Activated CD4-positive, alpha-beta T cell treated with anti-CD3 and anti-CD28 coated beads for 36 hours (primary cell): ENCODE measurements at regions not wholly inside any gene's neighbourhood (a gene's known extent, or its start where the extent isn't known, plus 50 kb on each side); places are given as distances from the start of the nearest gene placed in this dataset.

Source experiments
- ATAC-seq: fragments of 200-7000 bp; cut with Tn5 transposase; one replicate; pipeline ENCODE4 v1.10.0; 2021; ENCODE audit warnings: mild to moderate bottlenecking, moderate library complexity
- CTCF ChIA-PET: fragments of 350-600 bp; sonication (Branson Sonifier 250); formaldehyde crosslinking; loops from one replicate; lab custom pipeline; 2021; ENCODE audit warnings: antibody characterized with exemption; lab: Charles Lee
- POLR2A ChIA-PET: fragments of 350-600 bp; sonication (Branson Sonifier 250); formaldehyde crosslinking; loops from one replicate; lab custom pipeline; 2021; ENCODE audit warnings: antibody characterized with exemption, inconsistent platforms; lab: Charles Lee
- DNase-seq: peaks from one replicate; pipeline ENCODE4 v3.0.0-alpha.2; 2020
- H3K27ac Mint-ChIP-seq: one replicate; pipeline ENCODE4 v1.8.0; 2021; ENCODE audit warnings: mixed read lengths
- H3K27me3 Mint-ChIP-seq: one replicate; pipeline ENCODE4 v1.8.0; 2021; ENCODE audit warnings: mixed read lengths
- H3K36me3 Mint-ChIP-seq: one replicate; pipeline ENCODE4 v1.8.0; 2021; ENCODE audit warnings: low read depth, mixed read lengths
- H3K4me1 Mint-ChIP-seq: one replicate; pipeline ENCODE4 v1.8.0; 2021; ENCODE audit warnings: mixed read lengths
- H3K4me3 Mint-ChIP-seq: one replicate; pipeline ENCODE4 v1.8.0; 2021; ENCODE audit warnings: mild to moderate bottlenecking, moderate library complexity, mixed read lengths
- H3K9me3 Mint-ChIP-seq: one replicate; pipeline ENCODE4 v1.8.0; 2021; ENCODE audit warnings: low read depth, mixed read lengths
- intact Hi-C, 2 experiments: fragments of 100-400 bp; cut with DNase I in 1 of 2; cut with micrococcal nuclease in 1 of 2; formaldehyde crosslinking; loops; one replicate each; pipeline versions ENCODE4 v1.14.2 to v1.15.1; 2022 to 2024; cut with DNase I, micrococcal nuclease

DNA sequence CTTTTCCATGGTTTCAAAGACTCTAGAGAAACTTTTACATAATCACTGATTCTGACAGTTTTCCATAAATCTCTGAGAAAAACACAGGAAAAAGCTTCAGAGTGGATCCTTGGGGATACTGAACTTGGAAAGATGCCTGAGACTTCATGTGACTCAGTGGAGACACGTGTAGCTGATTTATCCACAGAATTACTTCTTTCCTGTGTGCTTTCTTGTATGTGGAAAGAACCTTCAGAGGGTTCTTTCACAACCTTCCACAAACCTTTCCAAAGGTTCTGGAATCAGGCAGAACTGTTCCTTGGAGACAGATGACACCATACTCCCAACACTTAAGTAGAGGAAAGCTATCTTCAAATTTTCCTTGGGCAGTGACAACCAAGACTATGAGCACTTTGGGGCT lies 207.2 kb downstream of the RND3 start:
- no peak overlapping the region for H3K4me3 Mint-ChIP-seq
- ChIA-PET CTCF (interaction anchor here (0.6 kb wide), 1 partner anchor 474 kb away, joined by 4 read pairs; no protein-coding TSS in a partner anchor), POLR2A (no interaction called here)
- H3K27me3 Mint-ChIP-seq, result no peaks in the 10 kb centered on the region
- no peak overlapping the region for H3K27ac Mint-ChIP-seq
- ATAC-seq, result no peak
- no peaks in the 10 kb centered on the region for H3K4me1 Mint-ChIP-seq
- H3K9me3 Mint-ChIP-seq, result peaks cover 4% of the 10 kb centered on the region
- no peaks in the 10 kb centered on the region for H3K36me3 Mint-ChIP-seq
- intact Hi-C loops, result no loop called here
- no peak for DNase-seq

DNA sequence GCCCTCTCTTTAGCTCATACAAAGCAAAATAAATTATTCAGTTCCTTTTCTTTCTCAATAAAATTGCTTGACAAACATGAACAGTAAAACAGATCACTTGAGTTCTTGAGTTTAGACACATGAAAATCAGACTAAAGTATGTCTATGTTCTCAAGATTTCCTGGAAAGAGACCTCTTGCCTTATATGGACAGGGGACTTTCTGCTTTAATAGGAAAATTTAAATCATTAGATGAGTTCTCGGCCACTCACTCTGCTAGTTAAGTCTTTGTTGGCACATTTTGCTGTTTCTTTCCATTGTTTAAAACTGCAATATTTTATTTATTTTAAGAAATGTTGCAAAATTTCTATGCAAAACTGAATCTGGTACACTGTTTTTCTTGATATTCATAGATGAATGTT lies 207.8 kb downstream of the RND3 start:
- ATAC-seq (no peak), DNase-seq (no peak)
- Mint-ChIP-seq H3K4me1 (no peaks in the 10 kb centered on the region), H3K4me3 (no peak overlapping the region), H3K9me3 (peaks cover 4% of the 10 kb centered on the region), H3K36me3 (no peaks in the 10 kb centered on the region), H3K27me3 (no peaks in the 10 kb centered on the region), H3K27ac (no peak overlapping the region)
- ChIA-PET POLR2A (no interaction called here), CTCF (no interaction called here)
- intact Hi-C loops, result no loop called here

GRCh38 chr2:150276737-150277136 lies 210.7 kb downstream of the RND3 start:
- Mint-ChIP-seq H3K27ac (no peak overlapping the region), H3K27me3 (no peaks in the 10 kb centered on the region), H3K4me3 (no peak overlapping the region), H3K4me1 (no peaks in the 10 kb centered on the region), H3K9me3 (peaks cover 4% of the 10 kb centered on the region), H3K36me3 (no peaks in the 10 kb centered on the region)
- DNase-seq, result no peak
- intact Hi-C loops, result no loop called here
- ATAC-seq, result no peak
- CTCF ChIA-PET, result no interaction called here
- POLR2A ChIA-PET, result no interaction called here

DNA sequence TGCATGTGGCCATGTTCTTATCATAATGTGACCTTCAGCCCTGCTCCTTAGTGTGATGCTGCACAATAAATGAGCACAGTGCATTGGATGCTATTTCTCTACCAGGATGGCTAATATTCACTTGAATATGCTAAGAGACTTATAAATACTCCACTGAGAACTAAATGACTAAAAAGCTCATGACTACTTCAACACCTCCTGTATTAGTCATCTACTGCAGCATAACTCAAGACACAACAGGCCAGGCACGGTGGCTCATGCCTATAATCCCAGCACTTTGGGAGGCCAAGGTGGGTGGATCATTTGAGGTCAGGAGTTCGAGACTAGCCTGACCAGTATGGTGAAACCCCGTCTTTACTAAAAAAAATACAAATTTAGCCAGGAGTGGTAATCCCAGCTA lies 213.4 kb downstream of the RND3 start:
- H3K27ac Mint-ChIP-seq, result no peak overlapping the region
- CTCF ChIA-PET, result no interaction called here
- peaks cover 4% of the 10 kb centered on the region for H3K9me3 Mint-ChIP-seq

DNA sequence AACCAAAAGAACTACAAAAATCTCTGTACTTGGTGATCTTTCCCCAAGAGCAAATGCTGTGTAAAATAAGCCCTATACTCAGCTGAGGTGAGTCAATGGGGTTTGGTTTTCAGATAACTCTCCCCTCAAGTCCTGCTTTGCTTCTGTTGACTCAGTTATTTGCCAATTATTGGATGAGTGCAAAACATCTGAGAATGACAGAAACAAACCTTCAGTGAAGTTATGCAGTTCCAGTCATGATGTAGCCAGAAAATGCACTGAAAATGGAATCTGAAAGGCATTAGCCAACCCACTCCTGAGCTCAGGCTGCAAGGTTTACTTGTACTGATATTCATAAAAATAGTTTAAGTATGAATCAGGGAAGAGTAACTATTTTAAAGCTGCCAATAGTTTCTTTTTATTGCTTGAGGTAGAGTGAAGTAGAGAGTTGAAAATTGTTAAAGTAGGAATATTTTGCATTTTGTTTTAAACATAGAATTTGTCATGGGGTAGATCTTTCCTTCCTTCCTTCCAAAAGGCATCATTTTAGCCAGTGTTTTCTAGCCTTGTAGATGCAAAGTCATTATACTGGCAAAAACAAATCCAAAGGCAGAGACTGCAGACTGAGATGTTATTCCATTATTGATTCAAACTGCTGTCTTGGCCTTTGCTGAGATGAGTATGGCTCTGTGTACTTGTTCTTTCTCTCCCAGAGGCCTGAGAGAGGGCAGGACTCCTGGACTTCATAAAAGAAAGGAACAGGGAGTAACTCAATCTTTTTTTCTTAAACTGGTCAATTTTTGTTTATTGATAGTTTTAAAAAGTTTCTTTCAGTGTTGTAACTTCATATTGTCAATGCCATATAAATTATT lies 215.3 kb downstream of the RND3 start:
- no peak for DNase-seq
- no peaks in the 10 kb centered on the region for H3K4me1 Mint-ChIP-seq
- ATAC-seq, result no peak
- H3K27ac Mint-ChIP-seq, result no peak overlapping the region
- ChIA-PET CTCF (no interaction called here), POLR2A (no interaction called here)
- intact Hi-C loops, result no loop called here
- no peaks in the 10 kb centered on the region for H3K27me3 Mint-ChIP-seq
- no peak overlapping the region for H3K4me3 Mint-ChIP-seq
- peaks cover 1% of the 10 kb centered on the region for H3K9me3 Mint-ChIP-seq
- H3K36me3 Mint-ChIP-seq, result no peaks in the 10 kb centered on the region

More for the DNA sequence above, 213.4 kb downstream of the RND3 start:
- ATAC-seq (no peak), DNase-seq (no peak)
- Mint-ChIP-seq H3K27me3 (no peaks in the 10 kb centered on the region), H3K36me3 (no peaks in the 10 kb centered on the region), H3K4me3 (no peak overlapping the region), H3K4me1 (no peaks in the 10 kb centered on the region)
- POLR2A ChIA-PET, result no interaction called here
- intact Hi-C loops, result no loop called here

DNA sequence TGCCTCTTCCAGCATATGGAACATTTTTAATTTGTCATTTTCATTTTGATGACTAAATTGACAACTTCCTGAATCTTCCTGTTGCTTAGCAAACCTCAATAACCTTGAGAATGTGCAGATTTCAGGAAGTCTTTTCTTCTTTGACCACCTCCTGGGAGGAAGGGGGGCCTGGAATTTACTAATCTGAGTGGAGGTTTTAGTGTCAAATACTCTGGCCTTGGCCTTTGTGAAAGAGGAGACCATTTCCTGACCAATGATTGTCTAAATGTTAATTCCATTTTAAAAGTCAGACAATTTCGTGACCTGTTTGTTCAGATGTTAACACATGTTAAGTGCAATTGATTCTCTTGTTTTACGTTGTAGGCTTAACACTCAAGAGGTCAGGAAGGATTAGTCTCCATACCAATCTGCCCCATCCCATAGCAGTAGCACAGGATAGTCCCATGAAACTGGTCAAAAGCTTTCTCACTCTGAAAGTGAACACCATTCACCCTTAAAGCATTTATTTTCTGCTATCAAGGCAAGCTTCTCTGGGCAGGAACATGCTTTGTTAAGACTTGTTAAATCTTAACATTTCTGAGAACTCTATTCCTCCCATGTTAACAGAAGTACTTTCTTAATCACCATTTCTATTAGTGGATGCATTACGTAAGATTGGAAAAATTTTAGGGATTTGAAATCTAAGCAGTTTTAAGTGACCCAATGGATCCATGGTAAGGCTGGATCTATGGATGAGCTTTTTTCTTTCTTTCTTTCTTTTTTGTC lies 219.6 kb downstream of the RND3 start:
- ChIA-PET POLR2A (no interaction called here), CTCF (no interaction called here)
- H3K36me3 Mint-ChIP-seq, result no peaks in the 10 kb centered on the region
- intact Hi-C loops, result no loop called here
- no peaks in the 10 kb centered on the region for H3K9me3 Mint-ChIP-seq
- no peak for ATAC-seq
- no peak overlapping the region for H3K27ac Mint-ChIP-seq
- no peak overlapping the region for H3K4me3 Mint-ChIP-seq
- DNase-seq, result no peak
- H3K4me1 Mint-ChIP-seq, result no peaks in the 10 kb centered on the region
- no peaks in the 10 kb centered on the region for H3K27me3 Mint-ChIP-seq

GRCh38 chr2:150266931-150267330 lies 220.5 kb downstream of the RND3 start:
- DNase-seq (no peak), ATAC-seq (no peak)
- ChIA-PET CTCF (no interaction called here), POLR2A (no interaction called here)
- Mint-ChIP-seq H3K9me3 (no peaks in the 10 kb centered on the region), H3K4me3 (no peak overlapping the region), H3K27me3 (no peaks in the 10 kb centered on the region), H3K27ac (no peak overlapping the region), H3K4me1 (no peaks in the 10 kb centered on the region), H3K36me3 (no peaks in the 10 kb centered on the region)
- intact Hi-C loops, result no loop called here

- no peaks in the 10 kb centered on the region for H3K4me1 Mint-ChIP-seq
- intact Hi-C loops, result no loop called here
- DNase-seq (no peak), ATAC-seq (no peak)
- ChIA-PET CTCF (no interaction called here), POLR2A (no interaction called here)
- no peaks in the 10 kb centered on the region for H3K9me3 Mint-ChIP-seq
- no peaks in the 10 kb centered on the region for H3K27me3 Mint-ChIP-seq
- no peak overlapping the region for H3K4me3 Mint-ChIP-seq
- no peak overlapping the region for H3K27ac Mint-ChIP-seq
- no peaks in the 10 kb centered on the region for H3K36me3 Mint-ChIP-seq
Observed at GRCh38 chr2:150264442-150264841, 223.0 kb downstream of the RND3 start.

GRCh38 chr2:150261691-150262090 lies 225.8 kb downstream of the RND3 start:
- DNase-seq, result no peak
- Mint-ChIP-seq H3K27me3 (no peaks in the 10 kb centered on the region), H3K27ac (no peak overlapping the region), H3K36me3 (no peaks in the 10 kb centered on the region), H3K4me3 (no peak overlapping the region), H3K4me1 (no peaks in the 10 kb centered on the region), H3K9me3 (no peaks in the 10 kb centered on the region)
- ATAC-seq, result no peak
- intact Hi-C loops, result no loop called here
- ChIA-PET CTCF (no interaction called here), POLR2A (no interaction called here)

- no peak overlapping the region for H3K27ac Mint-ChIP-seq
- ChIA-PET POLR2A (no interaction called here), CTCF (no interaction called here)
- H3K27me3 Mint-ChIP-seq, result no peaks in the 10 kb centered on the region
- DNase-seq (no peak), ATAC-seq (no peak)
- H3K9me3 Mint-ChIP-seq, result no peaks in the 10 kb centered on the region
- H3K4me1 Mint-ChIP-seq, result no peaks in the 10 kb centered on the region
- intact Hi-C loops, result no loop called here
- no peak overlapping the region for H3K4me3 Mint-ChIP-seq
- no peaks in the 10 kb centered on the region for H3K36me3 Mint-ChIP-seq
Observed at GRCh38 chr2:150260636-150261035, 226.8 kb downstream of the RND3 start.

DNA sequence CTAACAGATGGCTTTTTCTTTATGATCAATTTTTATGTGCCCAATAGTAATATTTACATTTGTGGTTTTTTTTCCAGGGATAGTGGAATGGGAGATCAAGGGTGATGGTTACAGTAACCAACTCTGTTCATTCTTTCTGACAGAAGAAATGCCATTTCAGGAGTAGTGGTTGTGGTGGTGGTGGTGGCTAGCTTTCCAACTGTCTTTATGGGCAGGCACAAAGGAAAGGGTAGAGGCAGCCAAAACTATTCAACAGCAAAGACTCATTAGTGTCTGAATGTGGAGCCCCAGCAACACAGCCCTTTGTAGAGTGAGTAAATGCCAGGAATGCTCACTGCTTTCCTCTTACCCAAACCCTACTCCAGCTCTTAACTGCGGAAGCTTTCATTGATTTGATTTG lies 227.7 kb downstream of the RND3 start:
- Mint-ChIP-seq H3K27ac (no peak overlapping the region), H3K9me3 (no peaks in the 10 kb centered on the region), H3K27me3 (no peaks in the 10 kb centered on the region), H3K36me3 (no peaks in the 10 kb centered on the region), H3K4me3 (no peak overlapping the region), H3K4me1 (no peaks in the 10 kb centered on the region)
- DNase-seq, result no peak
- CTCF ChIA-PET, result no interaction called here
- POLR2A ChIA-PET, result no interaction called here
- intact Hi-C loops, result no loop called here
- ATAC-seq, result no peak

DNA sequence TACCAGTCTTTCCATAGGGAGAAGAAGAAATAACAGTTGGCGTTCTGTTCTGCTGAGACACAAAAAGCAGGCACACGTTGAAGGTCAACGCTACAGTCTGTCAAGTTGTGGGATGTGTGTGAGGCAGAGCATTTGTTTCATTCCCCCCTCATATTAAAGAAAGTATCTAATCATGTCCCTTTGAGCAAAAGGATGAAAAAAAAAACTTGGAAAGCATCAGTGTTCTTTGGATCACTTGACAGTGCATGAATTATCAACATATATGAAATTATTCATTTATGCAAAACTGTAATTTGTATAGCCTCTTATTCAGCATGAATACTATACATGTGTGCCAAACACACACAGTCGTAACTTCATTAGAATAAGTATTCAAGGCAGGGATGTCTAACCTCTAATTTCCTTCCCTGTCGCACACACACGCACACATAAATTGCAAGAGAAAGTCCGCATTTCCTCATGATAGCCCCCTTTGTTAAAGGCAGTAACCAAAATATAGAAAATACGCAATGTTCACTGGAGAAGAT lies 228.6 kb downstream of the RND3 start:
- H3K4me1 Mint-ChIP-seq, result no peaks in the 10 kb centered on the region
- no peaks in the 10 kb centered on the region for H3K9me3 Mint-ChIP-seq
- no peaks in the 10 kb centered on the region for H3K27me3 Mint-ChIP-seq
- H3K4me3 Mint-ChIP-seq, result no peak overlapping the region
- ChIA-PET CTCF (no interaction called here), POLR2A (no interaction called here)
- H3K36me3 Mint-ChIP-seq, result no peaks in the 10 kb centered on the region
- ATAC-seq, result no peak
- DNase-seq, result no peak
- no peak overlapping the region for H3K27ac Mint-ChIP-seq
- intact Hi-C loops, result no loop called here
